Vagina (tissue), 2 donors: ENCODE measurements at regions not wholly inside any gene's neighbourhood (a gene's known extent, or its start where the extent isn't known, plus 50 kb on each side); places are given as distances from the start of the nearest gene placed in this dataset.

Experiments used
- CTCF ChIP-seq, 3 experiments: fragments of 450-650 bp in 2 of 3; fragments of 200-600 bp in 1 of 3; sonication (generic) in 1 of 3; IDR thresholded peaks; one replicate each; pipeline ENCODE4 v1.5.1; 2017 to 2019; ENCODE audit warnings: antibody characterized with exemption in 3 of 3, mild to moderate bottlenecking in 2 of 3, moderate library complexity in 2 of 3
- POLR2A ChIP-seq, 2 donors: fragments of 450-650 bp; IDR thresholded peaks; one replicate each; pipeline ENCODE4 v1.6.1; 2017; ENCODE audit warnings: antibody characterized with exemption in 2 of 2, mild to moderate bottlenecking in 2 of 2, moderate library complexity in 2 of 2
- POLR2AphosphoS5 ChIP-seq, 2 donors: sonication (generic); formaldehyde crosslinking; IDR thresholded peaks; one replicate each; pipeline ENCODE4 v1.9.0; 2017; ENCODE audit warnings: antibody characterized with exemption in 2 of 2, mild to moderate bottlenecking in 2 of 2, low read depth in 1 of 2; ENCODE audit not compliant: insufficient read depth in 1 of 2

GRCh38 chr2:65729246-65729645 is 296.8 kb upstream of the SPRED2 start:
- TF ChIP-seq CTCF (IDR thresholded peaks at IDR 0.05) (no peak), POLR2AphosphoS5 (IDR thresholded peaks at IDR 0.05; ENCODE audit: insufficient read depth in 1 of 2, low read depth in 1 of 2) (no peak), POLR2A (IDR thresholded peaks at IDR 0.05) (no peak)
